ENCODE measurements at regions not wholly inside any gene's neighbourhood (a gene's known extent, or its start where the extent isn't known, plus 50 kb on each side); places are given as distances from the start of the nearest gene placed in this dataset.
"Not testable (repeated sequence)": the region's sequence is repeated elsewhere in the genome, so short reads cannot be mapped to it uniquely, and the experiment has no call there.

DNA sequence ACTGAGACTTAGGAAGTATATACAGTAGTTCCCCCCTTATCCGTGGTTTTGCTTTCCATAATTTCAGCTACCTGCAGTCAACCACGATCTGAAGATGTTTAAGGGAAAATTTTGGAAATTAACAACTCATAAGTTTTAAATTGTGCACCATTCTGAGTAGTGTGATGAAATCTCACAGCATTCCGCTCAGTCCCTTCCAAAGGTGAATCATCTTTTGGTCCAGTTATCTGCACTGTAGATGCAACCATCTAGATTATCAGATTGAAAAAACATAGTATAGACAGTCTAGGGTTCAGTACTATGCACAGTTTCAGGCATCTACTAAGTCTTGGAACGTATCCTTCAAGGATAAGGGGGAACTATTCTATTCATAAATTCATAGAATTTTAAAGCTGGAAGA lies 109.0 kb downstream of the ANXA3 start:
- no peak for DNase-seq (ENCODE audit: low spot score)

DNA sequence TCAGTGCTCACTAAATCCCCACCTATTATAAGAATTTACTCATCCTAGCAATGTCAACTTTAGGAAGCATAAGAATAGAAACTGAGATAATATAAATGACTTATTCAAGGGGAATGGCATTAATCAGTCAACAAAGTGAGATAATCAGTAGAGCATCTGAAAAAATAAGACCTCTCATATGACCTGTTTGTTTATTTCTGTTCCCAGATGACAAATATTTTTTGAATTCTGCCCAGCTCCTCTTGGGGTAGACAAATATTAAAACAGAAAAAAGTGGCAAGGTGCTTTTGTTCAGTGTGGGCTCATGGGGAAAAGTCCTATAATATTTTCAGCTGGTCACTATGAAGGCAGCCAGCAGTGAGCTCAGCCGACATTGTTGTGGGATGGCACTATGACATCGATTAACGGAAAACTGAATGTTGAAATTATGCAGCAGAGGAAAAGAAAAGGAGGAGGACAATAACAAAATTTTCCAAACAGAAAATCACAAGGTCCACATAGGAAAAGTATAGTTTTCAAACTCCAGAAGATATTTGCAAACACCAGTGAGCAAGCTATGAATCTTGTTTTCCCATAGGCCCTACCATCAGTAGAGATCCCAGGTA lies 109.6 kb downstream of the ANXA3 start:
- no peak for DNase-seq (ENCODE audit: low spot score)

DNA sequence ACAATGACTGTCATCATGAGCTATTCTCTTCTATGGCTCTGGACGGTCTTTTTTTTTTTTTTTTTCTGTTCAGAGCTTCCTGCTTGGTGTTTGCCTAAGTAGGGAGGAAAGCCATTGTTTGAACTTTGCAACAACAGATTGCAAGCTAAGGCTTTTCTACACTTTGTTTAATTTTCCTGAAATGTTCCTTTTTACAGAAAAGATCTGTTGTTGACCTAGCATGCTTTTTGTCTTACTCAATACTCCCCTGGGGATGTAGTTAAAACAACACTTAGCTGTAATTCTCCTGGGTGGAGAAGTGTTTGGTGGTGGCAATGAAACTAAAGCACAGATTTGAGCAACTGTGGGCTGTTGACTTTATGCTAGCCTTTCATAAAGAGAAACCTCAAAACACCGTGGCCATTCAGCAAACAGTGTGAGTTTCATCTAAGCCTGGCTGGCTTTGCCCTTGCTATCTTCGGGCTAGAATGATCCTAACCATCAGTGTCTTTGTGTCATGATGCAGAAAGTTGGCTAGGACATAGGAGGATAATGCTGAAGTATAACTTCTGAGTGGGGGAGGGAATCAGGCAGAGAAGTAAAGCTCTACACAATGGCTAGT lies 110.5 kb downstream of the ANXA3 start:
- DNase-seq (ENCODE audit: low spot score): no peak

DNA sequence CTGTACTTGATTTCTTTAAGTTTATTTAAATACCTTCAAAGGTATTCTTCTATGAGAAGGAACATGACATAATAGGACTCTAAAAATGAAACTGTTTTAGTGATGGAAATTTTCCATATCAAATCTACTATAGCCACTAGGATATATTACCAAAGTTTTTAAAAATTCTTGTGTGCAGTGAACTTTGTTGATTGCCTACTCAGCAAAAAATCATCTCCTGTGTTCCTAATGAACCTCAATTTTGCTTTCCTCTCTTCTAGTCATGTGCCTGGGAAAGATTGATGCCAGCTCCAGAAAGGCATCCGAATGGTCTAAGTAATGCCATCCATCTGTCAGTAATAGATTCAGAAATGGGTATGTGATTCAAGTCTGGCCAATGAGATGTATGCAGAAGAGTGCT lies 111.1 kb downstream of the ANXA3 start:
- no peak for DNase-seq (ENCODE audit: low spot score)

DNA sequence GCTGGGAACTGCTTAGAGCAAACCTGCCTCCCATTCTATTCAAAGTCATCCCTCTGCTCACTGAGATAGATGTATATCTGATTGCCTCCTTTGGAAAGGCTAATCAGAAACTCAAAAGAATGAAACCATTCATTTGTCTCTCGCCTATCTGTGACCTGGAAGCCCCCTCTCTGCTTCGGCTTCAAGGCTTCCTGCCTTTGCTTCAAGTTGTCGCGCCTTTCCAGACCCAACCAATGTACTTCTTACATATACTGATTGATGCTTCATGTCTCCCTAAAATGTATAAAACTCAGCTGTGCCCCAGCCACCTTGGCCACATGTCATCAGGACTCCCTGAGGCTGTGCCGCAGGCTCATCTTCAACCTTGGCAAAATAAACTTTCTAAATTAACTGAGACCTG lies 111.9 kb upstream of the BMP2K start:
- DNase-seq (ENCODE audit: low spot score): not testable (repeated sequence)

DNA sequence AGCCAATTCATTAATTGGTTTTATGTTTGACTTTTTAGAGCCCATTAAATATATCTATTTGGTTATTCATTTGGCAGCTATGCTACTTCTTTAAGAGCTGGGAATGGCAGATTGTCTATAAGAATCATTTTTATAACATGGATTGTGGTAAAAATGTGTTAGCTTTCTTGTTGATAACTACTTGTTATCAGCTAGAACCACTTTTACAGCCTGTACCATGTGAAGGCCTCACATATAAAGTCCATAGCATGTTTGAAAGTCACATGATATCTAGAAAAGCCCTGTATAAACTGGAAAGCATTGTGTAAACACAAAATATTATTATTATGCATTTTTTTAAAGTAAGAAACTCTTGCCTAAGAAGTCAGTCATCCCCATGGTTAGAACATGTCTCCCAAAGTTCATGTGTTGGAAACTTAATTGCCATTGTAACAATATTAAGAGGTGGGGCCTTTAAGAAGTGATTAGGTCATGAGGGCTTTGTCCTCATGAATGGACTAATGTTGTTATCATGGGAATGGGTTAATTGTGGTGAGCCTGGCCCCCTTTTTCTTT lies 110.9 kb upstream of the BMP2K start:
- no peak for DNase-seq (ENCODE audit: low spot score)

DNA sequence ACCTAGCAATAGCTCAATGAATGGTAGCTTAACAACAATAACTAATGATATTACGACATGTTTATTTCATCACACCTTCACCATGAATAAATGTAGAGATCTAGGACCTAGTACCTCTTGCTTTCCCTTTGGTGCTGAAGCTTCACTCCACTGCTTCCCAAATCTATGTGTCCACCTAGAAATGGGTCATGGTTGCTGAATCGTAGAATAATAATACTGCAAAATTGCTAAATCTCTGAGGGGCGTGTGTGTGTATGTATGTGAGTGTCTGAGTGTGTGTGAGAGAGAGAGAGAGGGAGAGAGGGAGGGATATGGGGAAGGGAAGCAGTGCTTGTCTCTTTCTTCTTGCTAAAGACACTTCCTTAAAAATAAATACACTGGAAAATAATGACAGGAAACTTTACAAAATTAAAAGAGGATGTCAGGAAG lies 109.3 kb upstream of the BMP2K start:
- DNase-seq (ENCODE audit: low spot score): no peak

DNA sequence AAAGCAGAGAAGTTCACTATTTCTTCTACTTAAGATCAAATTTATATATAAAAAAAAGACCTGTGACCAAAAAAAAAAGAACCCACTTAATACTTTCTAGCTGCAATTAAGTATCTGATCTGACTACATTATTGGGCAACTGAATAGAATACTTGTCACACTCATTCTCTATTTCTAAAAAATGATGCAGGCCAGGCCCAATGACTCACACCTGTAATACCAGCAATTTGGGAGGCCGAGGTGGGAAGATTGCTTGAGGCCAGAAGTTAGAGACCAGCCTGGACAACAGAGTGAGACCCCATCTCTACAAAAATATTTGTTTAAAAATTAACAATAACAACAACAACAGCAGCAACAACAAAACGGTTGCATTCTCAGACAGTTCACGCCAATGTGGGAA lies 108.8 kb upstream of the BMP2K start:
- DNase-seq (ENCODE audit: low spot score): no peak

DNA sequence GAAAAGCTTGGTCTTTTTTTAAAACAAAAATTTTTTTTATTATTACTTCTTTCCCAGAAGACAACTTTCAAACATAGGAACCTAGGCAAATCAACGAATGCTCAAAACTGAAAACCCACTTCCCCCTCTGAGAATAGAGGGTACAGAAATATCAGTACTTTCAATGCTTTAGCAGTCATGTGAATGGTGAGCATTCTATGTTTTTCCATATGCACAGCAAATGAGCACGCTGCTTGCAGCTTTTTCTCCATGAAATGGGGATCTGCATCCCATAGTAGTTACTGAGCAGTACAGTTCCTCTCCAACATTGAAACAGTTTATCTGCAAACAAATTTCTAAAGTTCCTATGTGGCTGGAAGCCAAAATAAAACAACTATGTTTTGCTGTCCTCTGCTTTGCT lies 108.4 kb upstream of the BMP2K start:
- no peak for DNase-seq (ENCODE audit: low spot score)

DNA sequence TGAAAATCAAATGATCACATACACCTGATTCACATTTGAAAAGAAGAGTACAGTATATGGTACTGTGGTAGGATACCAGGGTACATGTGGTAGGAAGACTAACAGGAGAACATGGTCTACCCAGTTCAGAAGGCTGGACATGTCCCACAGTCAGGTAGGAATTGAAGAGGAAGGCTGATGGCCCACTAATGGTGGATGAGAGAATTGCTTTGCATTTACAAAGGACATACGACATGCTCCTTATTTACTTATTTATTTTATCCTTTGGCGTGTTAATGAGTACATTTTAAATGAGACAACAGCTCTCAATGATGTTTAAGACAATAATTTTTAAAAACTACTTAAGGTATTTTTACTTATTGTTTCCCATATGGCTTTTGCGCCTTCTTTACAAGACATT lies 106.7 kb upstream of the BMP2K start:
- no peak for DNase-seq (ENCODE audit: low spot score)

DNA sequence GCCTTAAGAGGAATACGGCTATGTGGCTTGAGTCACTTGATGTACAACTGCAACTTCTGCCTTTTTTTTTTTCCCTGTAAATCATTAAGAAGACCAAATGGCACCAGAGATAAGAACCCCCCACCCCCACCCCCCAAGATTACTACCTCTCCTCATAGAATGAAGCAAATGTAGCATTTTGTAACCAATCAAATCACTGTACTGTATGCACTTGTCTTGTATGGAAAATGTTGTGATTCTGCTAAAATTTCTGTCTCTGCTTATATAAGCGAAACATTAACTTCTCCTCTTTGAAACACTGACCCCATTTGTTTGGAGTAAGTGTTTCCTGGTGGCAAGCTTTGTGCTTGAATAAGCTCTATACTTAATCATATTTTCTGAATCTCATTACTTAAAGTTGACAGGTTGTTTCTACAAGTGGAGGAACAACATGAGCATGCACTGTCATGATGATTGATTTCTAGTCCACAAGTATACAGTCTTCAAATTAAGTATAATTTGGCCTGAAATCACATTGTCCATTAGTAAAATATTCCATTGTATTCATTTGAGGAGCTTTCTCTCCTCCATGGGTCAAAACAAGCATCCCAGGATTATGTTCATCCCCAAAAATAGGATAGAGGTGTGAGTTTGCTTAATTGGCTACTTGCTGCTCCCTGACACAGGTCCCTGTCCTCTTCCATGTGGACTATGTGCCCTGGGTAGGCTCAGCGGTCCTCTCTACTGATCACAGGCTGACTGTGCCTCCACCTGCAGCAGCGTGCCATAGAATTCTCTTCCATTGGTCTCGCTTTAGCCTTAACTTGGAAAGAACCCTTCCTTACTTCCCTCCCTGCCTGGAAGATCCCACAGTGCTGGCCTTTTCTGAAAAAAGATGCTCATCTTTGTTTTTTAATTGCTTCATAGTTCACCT lies 104.0 kb upstream of the BMP2K start:
- DNase-seq (ENCODE audit: low spot score): no peak

DNA sequence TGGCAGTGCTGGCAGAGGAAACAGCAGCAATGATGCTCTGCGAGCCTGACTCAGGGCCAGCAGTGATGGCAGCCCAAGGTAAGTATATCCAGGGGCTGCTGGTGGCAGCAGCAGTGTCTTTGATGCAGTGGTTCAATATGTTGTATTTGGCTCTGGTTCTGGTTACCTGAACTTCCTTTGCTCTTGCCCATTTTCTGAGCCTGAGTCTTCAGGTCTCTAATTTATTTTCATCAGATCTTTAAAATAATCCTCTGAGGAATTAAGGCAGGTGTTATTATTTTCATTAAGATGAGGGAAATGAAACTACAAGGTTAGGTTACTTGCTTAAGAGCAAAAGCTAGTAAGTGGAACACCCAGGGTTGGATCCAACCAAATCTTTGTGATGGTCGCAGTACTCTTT lies 102.8 kb upstream of the BMP2K start:
- no peak for DNase-seq (ENCODE audit: low spot score)

DNA sequence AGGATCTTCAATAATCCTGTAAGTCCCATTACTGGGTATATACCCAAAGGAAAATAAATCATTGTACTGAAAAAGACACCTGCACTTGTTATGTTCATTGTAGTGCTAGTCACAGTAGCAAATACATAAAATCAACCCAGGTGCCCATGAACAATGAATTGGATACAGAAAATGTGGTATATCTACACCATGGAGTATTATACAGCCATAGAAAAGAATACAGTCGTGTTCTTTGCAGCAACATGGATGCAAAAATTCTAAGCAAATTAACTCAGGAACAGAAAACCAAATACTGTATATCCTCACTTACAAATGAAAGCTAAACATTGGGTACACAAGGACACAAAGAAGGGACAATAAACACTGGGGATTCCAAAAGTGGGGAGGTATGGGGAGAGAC lies 100.8 kb upstream of the BMP2K start:
- no peak for DNase-seq (ENCODE audit: low spot score)

DNA sequence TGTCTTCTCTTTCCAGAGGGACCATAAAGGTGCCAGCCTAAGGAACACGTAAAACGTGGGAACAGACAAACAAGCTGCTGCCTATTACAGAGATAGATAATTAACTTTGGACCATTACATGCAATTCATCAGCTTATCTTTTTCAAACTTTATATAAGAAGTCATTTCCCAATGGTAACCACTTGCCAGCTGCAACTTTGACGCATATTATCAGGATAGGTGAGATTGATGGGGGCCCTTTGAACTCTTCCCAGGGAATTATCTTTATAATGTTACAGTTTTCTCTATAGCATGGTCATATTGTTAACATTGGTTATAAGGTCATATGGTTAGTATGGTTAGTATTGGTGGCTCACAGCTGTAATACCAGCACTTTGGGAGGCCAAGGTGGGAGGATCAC lies 94.1 kb upstream of the BMP2K start:
- no peak for DNase-seq (ENCODE audit: low spot score)

DNA sequence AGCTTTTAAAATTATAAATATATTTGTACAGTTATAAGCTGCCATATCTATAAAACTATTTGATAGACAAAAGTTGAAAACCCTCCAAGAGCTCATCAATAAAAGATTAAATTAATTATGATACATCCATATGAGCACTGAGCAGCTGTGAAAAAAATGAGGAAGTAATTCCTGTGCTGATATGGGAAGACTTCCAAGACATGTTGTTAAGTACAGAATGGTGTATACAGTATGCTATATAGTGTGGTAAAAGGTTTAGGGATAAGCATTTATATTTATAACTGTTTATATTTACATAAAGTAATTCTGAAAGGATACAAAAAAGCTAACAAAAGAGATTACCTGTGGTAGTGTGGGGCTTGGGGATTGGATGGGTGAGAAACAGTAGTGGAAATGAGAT lies 92.8 kb upstream of the BMP2K start:
- DNase-seq (ENCODE audit: low spot score): no peak

DNA sequence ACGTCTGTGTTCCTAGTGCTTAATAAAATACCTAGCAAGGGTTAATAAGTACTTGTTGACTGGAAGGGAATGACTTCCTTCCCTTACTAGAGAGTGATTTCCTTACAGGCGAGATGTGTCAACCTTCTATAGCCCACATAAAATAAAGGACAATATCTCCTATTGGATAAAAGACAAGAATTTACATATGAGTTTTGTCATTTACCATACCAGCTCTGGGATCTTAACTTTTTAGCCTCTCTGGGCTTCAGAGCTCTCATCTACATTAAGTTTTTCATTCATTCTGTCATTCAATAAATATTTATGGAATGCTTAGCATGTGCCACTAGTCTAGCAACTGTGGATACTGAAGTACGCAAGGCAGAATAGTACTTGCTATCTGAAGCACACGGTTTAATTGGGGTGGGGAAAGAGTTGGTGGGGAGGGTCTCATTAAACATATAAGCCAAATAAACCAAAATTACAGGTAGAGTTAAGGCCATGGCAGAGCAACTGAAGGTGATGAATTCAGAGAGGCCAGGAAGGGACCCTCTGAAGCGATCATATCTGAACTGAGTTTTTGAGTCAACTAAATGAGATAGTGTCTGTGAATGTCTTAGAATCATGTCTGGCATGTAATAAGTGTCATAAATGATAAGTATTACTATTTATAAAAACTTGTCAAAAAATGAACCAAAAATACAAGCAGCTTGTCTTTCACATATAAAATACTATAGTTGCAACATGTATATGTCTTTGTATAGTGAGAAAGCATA lies 91.6 kb upstream of the BMP2K start:
- DNase-seq (ENCODE audit: low spot score): no peak

DNA sequence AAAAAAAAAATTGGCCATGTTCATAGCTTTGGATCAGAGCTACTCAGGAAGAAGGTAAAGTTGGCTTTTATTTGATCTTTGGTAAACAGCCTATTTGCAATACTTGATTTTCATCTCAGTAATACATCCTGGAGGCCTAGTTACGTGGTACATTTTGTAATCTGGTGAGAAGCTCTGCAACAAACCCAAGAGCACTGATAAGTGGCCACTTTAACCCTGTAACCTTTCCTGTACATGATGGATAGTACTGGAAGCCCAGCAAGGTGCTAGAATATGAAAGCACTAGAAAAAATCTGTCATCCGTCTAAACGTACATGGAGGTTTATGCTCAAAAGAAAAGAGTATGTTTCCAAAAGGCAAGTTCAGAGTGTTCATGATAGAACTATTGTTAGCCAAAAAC lies 88.3 kb upstream of the BMP2K start:
- DNase-seq (ENCODE audit: low spot score): no peak

DNA sequence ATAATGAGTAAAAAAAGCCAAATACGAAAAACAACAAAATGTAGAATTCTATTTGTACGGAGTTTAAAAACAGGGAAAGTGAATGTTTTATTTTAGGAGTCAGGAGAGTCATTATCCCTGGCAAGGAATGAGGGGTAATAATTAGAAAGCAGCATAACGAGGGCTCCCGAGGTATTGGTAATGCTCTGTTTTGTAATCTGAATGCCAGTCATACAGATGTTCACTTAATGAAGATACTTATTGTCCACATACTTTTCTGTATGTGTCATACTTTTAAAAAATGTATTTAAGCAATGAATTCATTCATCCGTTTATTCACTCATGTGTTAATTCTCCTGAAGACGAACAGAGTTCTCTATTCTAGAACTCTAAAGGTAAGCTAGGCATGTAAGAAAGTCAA lies 87.8 kb upstream of the BMP2K start:
- DNase-seq (ENCODE audit: low spot score): no peak

DNA sequence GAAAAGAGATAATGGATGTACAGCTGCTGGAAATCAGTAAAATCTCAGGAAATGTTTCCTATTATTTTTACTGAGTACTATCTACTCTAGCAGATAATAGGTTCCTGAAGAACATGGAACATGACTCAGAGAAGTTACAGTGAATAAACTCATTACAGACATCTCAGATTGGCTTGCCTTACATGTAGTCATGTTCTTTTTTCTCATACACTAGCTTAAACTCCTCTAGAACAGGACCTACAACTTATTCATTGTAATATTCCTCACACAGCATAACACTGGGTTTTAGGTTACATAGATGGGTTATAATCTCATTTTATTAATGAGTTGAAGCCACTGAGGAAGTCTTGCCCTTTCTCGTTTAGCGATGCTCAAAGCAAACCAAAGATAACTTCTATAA lies 86.9 kb upstream of the BMP2K start:
- no peak for DNase-seq (ENCODE audit: low spot score)

DNA sequence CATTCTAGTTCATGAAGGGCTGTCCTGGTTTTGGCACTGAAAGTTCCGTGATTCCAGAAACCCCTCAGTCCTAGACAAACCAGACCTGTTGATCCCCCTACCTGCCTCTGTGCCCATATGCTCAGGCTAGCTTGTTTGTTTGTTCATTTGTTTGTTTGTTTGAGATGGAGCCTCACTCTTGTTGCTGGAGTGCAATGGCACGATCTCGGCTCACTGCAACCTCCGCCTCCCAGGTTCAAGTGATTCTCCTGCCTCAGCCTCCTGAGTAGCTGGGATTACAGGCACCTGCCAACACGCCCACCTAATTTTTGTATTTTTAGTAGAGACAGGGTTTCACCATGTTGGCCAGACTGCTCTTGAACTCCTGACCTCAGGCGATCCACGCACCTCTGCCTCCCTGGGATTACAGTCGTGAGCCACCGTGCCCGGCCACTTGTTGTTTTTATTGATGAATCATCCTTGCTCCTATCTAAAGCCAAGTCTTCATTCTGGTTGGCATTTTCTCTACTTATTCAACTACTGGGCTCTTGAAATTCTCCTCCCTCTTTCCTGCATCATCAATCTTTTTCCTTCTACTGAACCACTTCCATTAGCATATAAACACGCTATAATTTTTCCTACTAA lies 86.3 kb upstream of the BMP2K start:
- no peak for DNase-seq (ENCODE audit: low spot score)

DNA sequence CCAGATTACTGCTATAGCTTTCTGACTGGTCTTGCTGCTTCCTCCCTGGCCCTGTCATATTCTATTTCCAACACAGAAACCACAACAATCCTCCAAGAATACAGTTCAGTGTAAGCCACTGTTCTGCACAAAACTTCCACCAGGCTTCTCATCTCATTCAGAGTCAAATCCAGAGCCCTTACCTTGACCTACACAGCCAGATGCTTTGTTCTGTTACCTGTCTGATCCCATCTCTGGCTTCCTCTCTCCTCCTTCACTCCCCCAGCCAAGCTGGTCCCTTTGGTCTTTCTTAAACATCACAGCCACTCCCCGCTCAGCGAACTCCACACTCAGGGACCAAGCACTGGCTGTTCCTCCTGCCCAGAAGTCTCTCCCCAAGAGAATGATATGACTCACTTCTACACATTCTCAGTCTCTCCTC lies 84.8 kb upstream of the BMP2K start:
- DNase-seq (ENCODE audit: low spot score): no peak
